ENCODE measurements at regions not wholly inside any gene's neighbourhood (a gene's known extent, or its start where the extent isn't known, plus 50 kb on each side); places are given as distances from the start of the nearest gene placed in this dataset.

GRCh38 chr13:67964091-67964490 lies 734.0 kb upstream of the PCDH9 start:
- Mint-ChIP-seq H3K27me3 (no peaks in the 10 kb centered on the region), H3K27ac (no peak overlapping the region), H3K36me3 (ENCODE audit: low read depth) (no peaks in the 10 kb centered on the region), H3K4me3 (no peak overlapping the region), H3K4me1 (no peaks in the 10 kb centered on the region), H3K9me3 (peaks cover 2% of the 10 kb centered on the region)
- ATAC-seq (ENCODE audit: low read depth) (no peak), DNase-seq (no peak)
- intact Hi-C loops (cut with micrococcal nuclease): no loop called here
- no peak for TF ChIP-seq CTCF (IDR thresholded peaks at IDR 0.05)
- POLR2A ChIA-PET: no interaction called here
- CTCF ChIA-PET: no interaction called here

GRCh38 chr13:67961331-67961730 lies 731.2 kb upstream of the PCDH9 start:
- no peaks in the 10 kb centered on the region for H3K27me3 Mint-ChIP-seq
- ATAC-seq (ENCODE audit: low read depth): no peak
- H3K27ac Mint-ChIP-seq: no peak overlapping the region
- DNase-seq: no peak
- no peaks in the 10 kb centered on the region for H3K36me3 Mint-ChIP-seq (ENCODE audit: low read depth)
- H3K4me1 Mint-ChIP-seq: no peaks in the 10 kb centered on the region
- intact Hi-C loops (cut with micrococcal nuclease): no loop called here
- ChIA-PET POLR2A (no interaction called here), CTCF (no interaction called here)
- no peak for TF ChIP-seq CTCF (IDR thresholded peaks at IDR 0.05)
- H3K4me3 Mint-ChIP-seq: no peak overlapping the region
- H3K9me3 Mint-ChIP-seq: peaks cover 2% of the 10 kb centered on the region

- H3K36me3 Mint-ChIP-seq (ENCODE audit: low read depth): no peaks in the 10 kb centered on the region
- intact Hi-C loops (cut with micrococcal nuclease): no loop called here
- H3K9me3 Mint-ChIP-seq: peaks cover 4% of the 10 kb centered on the region
- H3K27ac Mint-ChIP-seq: no peak overlapping the region
- ChIA-PET CTCF (no interaction called here), POLR2A (no interaction called here)
- H3K27me3 Mint-ChIP-seq: no peaks in the 10 kb centered on the region
- no peak overlapping the region for H3K4me3 Mint-ChIP-seq
- no peak for ATAC-seq (ENCODE audit: low read depth)
- no peak for TF ChIP-seq CTCF (IDR thresholded peaks at IDR 0.05)
- H3K4me1 Mint-ChIP-seq: no peaks in the 10 kb centered on the region
- no peak for DNase-seq
Measured at GRCh38 chr13:67951431-67951830, 721.3 kb upstream of the PCDH9 start.

GRCh38 chr13:67950603-67951002 lies 720.5 kb upstream of the PCDH9 start:
- ATAC-seq (ENCODE audit: low read depth): no peak
- Mint-ChIP-seq H3K9me3 (peaks cover 4% of the 10 kb centered on the region), H3K27ac (no peak overlapping the region), H3K27me3 (no peaks in the 10 kb centered on the region), H3K36me3 (ENCODE audit: low read depth) (no peaks in the 10 kb centered on the region), H3K4me1 (no peaks in the 10 kb centered on the region), H3K4me3 (no peak overlapping the region)
- ChIA-PET CTCF (no interaction called here), POLR2A (no interaction called here)
- TF ChIP-seq CTCF (IDR thresholded peaks at IDR 0.05): no peak
- no peak for DNase-seq
- intact Hi-C loops (cut with micrococcal nuclease): no loop called here

- Mint-ChIP-seq H3K9me3 (no peaks in the 10 kb centered on the region), H3K4me1 (no peaks in the 10 kb centered on the region), H3K27me3 (no peaks in the 10 kb centered on the region), H3K27ac (no peak overlapping the region), H3K36me3 (ENCODE audit: low read depth) (no peaks in the 10 kb centered on the region), H3K4me3 (no peak overlapping the region)
- DNase-seq (no peak), ATAC-seq (ENCODE audit: low read depth) (no peak)
- intact Hi-C loops (cut with micrococcal nuclease): no loop called here
- no peak for TF ChIP-seq CTCF (IDR thresholded peaks at IDR 0.05)
- ChIA-PET CTCF (no interaction called here), POLR2A (no interaction called here)
Measured at GRCh38 chr13:67946131-67946530, 716.0 kb upstream of the PCDH9 start.

Data from activated B cell treated with CpG ODN at 0.5 μM for 24 hours (primary cell).